C4-2B (cell line): ENCODE measurements at regions not wholly inside any gene's neighbourhood (a gene's known extent, or its start where the extent isn't known, plus 50 kb on each side); places are given as distances from the start of the nearest gene placed in this dataset.

Experiments
- H3K27ac ChIP-seq: fragments of 450-650 bp; 2 replicates; pipeline ENCODE4 v1.5.1; 2017
- ZFX ChIP-seq: fragments of 450-650 bp; IDR thresholded peaks from 2 replicates; pipeline ENCODE4 v1.6.1; 2017
- TF ChIP-seq, protein P1 (sequence below): fragments of 450-650 bp; conservative IDR thresholded peaks from 2 replicates; pipeline ENCODE4 v1.5.1; 2017; ENCODE audit warnings: mild to moderate bottlenecking

DNA sequence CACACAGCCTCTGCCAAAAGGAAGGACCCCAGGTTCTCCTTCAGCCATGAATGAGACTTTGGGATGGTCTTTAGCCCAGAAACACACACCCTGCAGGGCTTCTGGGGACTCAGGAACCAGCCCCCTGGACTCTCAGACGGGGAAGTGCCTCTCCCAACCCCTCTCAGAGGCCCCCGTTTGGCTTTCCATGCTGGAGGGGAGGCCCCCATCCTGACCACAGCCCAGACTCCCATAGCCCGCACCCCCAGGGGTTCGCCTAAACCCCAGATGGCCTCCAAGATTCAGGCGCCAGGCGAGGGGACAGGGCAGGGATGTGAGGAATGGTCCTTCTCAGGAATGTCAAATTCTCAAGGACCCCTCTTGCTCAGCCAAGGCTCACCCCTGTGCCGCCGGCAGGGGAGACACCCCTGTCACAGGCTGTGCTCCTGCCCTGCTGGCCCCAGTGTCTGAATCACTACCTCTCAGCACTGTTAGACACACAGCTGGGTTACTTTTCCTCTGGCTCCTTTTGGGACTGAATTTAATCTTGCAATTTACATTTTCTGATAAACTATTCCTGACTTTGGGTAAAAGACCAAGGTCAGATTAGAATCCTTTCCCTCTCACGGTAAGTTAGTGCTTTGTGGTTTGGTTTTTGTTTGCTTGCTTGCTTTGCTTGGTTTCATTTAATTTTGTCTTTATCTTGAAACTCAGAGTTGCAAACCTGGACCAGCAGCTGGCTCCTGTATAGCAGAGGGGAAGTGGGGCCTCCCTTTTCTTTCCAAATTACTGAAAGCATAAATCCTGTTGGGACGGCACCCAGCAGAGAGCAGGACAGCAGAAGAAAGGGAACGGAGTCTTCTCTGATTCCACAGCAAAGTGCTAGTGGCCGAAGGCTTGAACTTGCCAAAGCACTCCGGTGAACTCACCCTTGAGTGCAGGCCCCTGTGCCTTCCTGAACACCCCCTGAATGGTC, 198.9 kb upstream of the RAB6C start:
- no peak overlapping the region for H3K27ac ChIP-seq
- TF ChIP-seq, protein P1, sequence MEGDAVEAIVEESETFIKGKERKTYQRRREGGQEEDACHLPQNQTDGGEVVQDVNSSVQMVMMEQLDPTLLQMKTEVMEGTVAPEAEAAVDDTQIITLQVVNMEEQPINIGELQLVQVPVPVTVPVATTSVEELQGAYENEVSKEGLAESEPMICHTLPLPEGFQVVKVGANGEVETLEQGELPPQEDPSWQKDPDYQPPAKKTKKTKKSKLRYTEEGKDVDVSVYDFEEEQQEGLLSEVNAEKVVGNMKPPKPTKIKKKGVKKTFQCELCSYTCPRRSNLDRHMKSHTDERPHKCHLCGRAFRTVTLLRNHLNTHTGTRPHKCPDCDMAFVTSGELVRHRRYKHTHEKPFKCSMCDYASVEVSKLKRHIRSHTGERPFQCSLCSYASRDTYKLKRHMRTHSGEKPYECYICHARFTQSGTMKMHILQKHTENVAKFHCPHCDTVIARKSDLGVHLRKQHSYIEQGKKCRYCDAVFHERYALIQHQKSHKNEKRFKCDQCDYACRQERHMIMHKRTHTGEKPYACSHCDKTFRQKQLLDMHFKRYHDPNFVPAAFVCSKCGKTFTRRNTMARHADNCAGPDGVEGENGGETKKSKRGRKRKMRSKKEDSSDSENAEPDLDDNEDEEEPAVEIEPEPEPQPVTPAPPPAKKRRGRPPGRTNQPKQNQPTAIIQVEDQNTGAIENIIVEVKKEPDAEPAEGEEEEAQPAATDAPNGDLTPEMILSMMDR, result no peak
- no peak for TF ChIP-seq ZFX

DNA sequence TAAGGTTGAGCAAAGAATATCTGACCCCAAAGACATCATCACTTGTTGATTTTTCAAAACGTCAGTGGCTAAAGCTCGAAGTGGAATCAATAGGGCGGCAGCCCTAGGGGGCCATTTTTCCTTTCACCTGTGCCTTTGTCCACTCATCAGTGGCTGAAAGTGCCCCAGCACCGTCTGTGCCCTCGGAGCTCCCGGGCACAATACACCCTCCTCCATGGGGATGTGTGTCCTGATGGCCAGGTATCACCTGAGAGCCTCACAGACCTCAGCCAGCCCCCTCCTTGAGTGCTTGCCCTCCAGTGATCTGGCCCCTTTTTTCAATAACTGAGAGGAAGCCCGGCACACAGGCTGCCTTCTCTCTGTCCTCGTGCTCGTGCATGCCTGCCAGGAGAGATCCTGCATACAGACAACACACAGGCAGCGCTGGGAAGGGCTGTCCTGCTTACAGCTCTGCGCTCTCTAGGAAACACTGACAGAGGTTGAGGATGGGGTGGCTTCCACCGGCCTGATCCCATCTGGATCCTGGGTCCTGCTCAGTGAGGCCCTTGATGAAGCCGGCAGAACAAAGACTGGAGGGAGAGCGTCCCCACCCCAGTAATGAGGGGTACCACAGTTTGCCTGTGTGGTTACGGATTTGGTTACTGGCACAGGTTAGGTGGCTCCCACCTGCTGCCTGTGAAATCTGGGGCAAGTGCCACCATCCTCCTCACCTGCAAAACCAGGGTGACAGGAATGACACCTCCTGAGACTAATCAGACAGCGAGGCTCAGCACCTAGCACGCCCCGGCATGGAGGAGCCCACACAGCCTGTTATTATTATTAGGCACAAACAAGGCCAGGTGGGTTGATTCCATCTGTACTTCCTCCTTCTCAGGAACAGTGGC, 197.5 kb upstream of the RAB6C start:
- TF ChIP-seq, protein P1, result no peak
- no peak for TF ChIP-seq ZFX
- no peak overlapping the region for H3K27ac ChIP-seq

DNA sequence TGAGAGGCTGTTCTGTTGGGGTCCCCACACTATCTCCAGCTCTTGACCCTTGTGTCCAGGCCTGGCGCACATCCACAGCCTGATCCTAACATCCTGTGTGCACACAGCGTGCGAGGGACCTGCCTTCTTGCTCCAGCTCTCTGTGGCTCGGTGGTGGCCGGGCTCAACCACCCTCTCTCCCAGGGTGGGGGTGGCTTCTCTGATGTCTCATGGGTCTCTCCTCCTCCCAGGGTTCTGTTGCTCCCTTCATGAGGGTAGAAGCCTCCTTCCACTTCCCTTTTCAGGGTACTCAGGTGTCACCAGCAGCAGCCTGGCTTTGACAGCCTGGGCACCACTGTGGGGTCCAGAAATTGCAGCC, 196.9 kb upstream of the RAB6C start:
- H3K27ac ChIP-seq, result no peak overlapping the region
- no peak for TF ChIP-seq ZFX
- TF ChIP-seq, protein P1, result no peak

DNA sequence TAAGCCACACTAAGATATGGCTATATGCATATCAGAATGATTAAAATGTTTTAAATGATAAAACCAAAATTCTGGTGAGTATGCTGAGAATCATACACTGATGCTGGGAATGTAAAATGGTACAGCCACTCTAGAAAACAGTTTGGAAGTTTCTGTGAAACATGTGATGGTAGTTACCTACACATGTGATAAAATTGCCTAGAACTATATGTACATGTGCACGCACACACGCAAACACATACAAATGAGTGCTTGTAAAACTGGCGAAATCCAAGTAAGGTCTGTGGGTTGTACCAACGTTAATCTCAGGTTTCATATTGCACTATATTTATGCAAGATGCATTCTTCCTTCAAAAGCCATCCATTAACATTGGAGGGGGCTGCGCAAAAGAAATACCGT, 195.0 kb upstream of the RAB6C start:
- no peak for TF ChIP-seq ZFX
- TF ChIP-seq, protein P1, result no peak
- H3K27ac ChIP-seq, result no peak overlapping the region

DNA sequence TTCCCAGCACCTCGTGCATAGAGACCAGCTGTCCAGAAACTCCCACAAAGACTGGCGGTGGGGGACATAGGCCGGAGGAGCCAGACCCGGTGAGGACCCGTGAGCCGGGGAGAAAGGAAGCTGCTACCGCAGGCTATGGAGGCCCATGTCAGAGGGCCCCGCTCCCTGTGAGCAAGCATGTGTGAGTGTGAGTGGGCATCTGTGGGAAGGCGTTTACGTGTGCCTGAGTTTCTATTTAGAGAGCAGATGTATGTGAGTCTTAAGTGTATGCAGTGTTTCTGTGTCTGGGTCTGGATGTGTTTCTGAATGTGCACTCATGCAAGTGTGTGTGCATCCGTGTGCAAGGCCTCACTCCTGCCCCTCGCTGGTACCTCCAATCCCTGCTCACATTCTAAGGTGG, 187.8 kb upstream of the RAB6C start:
- H3K27ac ChIP-seq, result no peak overlapping the region
- TF ChIP-seq, protein P1, result no peak
- no peak for TF ChIP-seq ZFX

DNA sequence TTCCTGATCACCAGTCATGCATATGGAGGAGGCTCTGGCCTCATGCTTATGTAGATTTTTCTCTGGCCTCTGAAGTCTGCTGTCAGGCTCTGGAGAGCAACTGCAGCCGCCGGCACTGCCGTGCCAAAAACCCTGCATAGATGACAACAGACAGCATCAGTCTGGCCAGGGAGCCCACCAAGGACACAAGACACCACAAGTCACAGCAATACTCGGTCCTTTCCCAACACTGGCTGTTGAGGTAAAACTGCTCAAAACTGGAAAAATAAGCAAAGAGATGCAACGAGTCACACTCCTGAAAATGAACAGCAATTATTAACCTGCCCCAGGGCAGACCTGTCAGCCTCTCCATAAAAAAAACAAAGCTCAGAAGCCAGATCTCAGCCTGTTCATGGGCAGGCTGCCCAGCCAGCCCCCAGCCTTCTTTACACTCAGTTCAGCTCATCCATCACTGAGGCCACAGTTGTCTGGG, 186.0 kb upstream of the RAB6C start:
- TF ChIP-seq, protein P1, result no peak
- no peak for TF ChIP-seq ZFX

DNA sequence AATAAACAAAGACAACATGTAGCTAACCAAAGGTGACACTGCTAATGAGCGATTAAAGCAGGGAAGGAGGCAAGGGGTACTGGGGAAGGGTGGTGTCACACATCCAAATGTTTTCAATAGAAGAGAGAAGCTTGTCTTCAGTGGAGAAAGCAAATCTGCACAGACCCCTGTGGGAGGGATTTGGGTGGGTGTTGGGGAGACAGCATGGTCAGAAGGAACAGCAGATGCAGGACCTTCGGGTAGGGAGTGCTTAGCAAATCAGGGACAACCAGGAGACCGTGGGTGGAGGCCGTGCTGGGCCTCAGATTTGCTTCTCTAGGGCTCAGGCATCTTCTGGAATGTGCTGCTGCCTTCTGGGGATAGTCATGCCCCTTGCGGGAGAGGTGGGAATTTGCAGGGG, 185.3 kb upstream of the RAB6C start:
- H3K27ac ChIP-seq, result no peak overlapping the region
- no peak for TF ChIP-seq ZFX
- TF ChIP-seq, protein P1, result no peak

More for the DNA sequence above, 186.0 kb upstream of the RAB6C start:
- H3K27ac ChIP-seq, result no peak overlapping the region
